SK-N-MC (cell line): ENCODE measurements at regions not wholly inside any gene's neighbourhood (a gene's known extent, or its start where the extent isn't known, plus 50 kb on each side); places are given as distances from the start of the nearest gene placed in this dataset.

Experiments used
- EZH2 ChIP-seq: fragments of 200-600 bp; sonication (generic); IDR thresholded peaks from one replicate; pipeline ENCODE4 v1.6.1; 2017; ENCODE audit warnings: antibody characterized with exemption
- FOXP2 ChIP-seq: optimal IDR thresholded peaks from 2 replicates; pipeline ENCODE3; 2011; ENCODE audit warnings: mild to moderate bottlenecking, moderate library complexity; ENCODE audit not compliant: insufficient read depth; ENCODE audit errors: extremely low read length, control extremely low read depth
- POLR2AphosphoS5 ChIP-seq: IDR thresholded peaks from 2 replicates; pipeline ENCODE4 v1.6.1; 2012; ENCODE audit warnings: mild to moderate bottlenecking, low read depth, low read length, borderline replicate concordance

DNA sequence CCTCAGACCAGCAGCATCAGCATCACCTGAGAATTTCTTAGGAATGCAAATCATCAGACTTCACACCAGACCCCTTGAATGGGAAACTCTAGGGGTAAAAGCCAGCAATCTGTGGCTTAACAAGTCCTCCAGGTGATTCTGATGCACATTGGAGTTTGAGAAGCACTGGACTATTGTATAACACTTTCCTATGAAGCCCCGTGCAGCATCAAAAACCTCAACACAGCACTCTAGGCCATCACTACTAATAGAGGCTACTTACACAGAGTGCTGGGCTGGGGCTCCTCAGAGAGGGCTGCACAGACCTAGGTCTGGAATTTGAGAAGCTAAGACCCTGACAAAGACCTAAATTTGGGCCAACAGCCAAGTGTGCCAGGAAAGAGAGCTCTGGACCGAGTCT is 95.7 kb upstream of the ARAP3 start:
- no peak for TF ChIP-seq POLR2AphosphoS5
- no peak for TF ChIP-seq EZH2
- no peak for TF ChIP-seq FOXP2
